BJ (cell line): ENCODE measurements at regions not wholly inside any gene's neighbourhood (a gene's known extent, or its start where the extent isn't known, plus 50 kb on each side); places are given as distances from the start of the nearest gene placed in this dataset.

ENCODE experiments used
- CTCF ChIA-PET: fragments of 350-600 bp; formaldehyde crosslinking; extraction: SDS; loops from one replicate; lab custom pipeline; 2021; ENCODE audit warnings: antibody characterized with exemption, inconsistent platforms; lab: Yijun Ruan, JAX
- POLR2A ChIA-PET: fragments of 300-600 bp; sonication (Branson Sonifier 250); formaldehyde crosslinking; extraction: SDS; loops from one replicate; lab custom pipeline; 2021; ENCODE audit warnings: antibody characterized with exemption; lab: Charles Lee
- DNase-seq: peaks from one replicate; pipeline ENCODE4 v3.0.0-alpha.2; 2011; ENCODE audit warnings: low read depth
- H3K27me3 ChIP-seq: 2 replicates; pipeline ENCODE4 v1.6.0; 2011; ENCODE audit warnings: low read length; ENCODE audit not compliant: control insufficient read depth, insufficient read depth
- H3K36me3 ChIP-seq: 2 replicates; pipeline ENCODE4 v1.5.1; 2011; ENCODE audit warnings: low read length; ENCODE audit not compliant: control insufficient read depth, insufficient read depth
- H3K4me3 ChIP-seq: 2 replicates; pipeline ENCODE4 v1.5.1; 2011; ENCODE audit warnings: low read depth, mild to moderate bottlenecking, control low read depth, low read length
- TF ChIP-seq, protein P1 (sequence below): IDR thresholded peaks from 2 replicates; pipeline ENCODE4 v1.5.1; 2011; ENCODE audit warnings: low read depth, mild to moderate bottlenecking, control low read depth, inconsistent platforms, low read length, moderate library complexity; ENCODE audit not compliant: insufficient read depth

DNA sequence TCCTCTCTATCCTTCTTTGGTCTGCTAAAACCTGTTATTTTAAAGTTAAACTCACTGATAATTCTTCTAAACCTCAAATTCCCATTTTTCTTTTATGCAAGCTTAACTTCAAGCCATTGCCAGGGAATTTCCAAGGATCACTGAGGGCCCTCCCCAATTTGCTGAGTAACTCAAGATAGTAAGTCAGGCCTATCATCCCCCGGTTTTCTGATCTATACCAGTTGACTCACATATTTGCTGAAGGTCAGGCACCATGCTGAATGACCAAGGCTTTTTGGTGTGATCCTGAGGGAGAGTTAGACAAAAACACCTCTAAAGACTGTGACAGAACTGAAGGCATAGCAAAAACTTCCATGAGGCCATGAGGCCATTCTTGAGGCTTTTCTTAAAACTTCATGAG is 1301.9 kb downstream of the PCDH7 start:
- Histone ChIP-seq H3K36me3 (no peaks in the 10 kb centered on the region), H3K4me3 (no peak overlapping the region), H3K27me3 (no peaks in the 10 kb centered on the region)
- TF ChIP-seq, protein P1, sequence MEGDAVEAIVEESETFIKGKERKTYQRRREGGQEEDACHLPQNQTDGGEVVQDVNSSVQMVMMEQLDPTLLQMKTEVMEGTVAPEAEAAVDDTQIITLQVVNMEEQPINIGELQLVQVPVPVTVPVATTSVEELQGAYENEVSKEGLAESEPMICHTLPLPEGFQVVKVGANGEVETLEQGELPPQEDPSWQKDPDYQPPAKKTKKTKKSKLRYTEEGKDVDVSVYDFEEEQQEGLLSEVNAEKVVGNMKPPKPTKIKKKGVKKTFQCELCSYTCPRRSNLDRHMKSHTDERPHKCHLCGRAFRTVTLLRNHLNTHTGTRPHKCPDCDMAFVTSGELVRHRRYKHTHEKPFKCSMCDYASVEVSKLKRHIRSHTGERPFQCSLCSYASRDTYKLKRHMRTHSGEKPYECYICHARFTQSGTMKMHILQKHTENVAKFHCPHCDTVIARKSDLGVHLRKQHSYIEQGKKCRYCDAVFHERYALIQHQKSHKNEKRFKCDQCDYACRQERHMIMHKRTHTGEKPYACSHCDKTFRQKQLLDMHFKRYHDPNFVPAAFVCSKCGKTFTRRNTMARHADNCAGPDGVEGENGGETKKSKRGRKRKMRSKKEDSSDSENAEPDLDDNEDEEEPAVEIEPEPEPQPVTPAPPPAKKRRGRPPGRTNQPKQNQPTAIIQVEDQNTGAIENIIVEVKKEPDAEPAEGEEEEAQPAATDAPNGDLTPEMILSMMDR, result no peak
- ChIA-PET CTCF (no interaction called here), POLR2A (no interaction called here)
- DNase-seq, result no peak

DNA sequence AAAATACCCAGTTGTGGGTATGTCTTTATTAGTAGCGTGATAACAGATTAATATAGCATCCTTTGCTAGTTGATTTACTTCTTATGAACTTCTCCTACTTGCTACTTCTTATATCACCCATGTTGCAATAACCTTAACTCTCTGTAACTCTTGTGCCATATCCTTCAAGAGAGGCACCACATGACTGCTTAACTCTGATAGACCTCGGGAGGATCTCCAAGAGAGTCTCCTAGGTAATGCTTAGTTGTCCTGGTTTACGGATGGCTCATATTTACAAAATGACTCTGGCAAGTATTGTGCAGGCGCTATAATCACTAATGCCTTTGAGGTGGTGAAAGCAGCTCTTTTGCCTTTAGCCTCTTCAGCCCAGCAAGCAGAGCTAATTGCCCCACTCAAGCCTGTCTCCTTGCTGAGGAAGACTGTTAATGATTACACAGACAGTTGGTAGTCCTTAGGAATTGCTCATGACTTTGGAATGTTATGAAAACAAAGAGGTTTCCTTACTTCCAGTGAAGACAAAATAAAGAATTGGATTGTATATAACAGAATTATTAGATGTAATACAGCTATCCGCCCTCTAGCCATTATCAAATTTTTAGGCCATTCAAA is 1305.8 kb downstream of the PCDH7 start:
- no peak overlapping the region for H3K4me3 ChIP-seq

DNA sequence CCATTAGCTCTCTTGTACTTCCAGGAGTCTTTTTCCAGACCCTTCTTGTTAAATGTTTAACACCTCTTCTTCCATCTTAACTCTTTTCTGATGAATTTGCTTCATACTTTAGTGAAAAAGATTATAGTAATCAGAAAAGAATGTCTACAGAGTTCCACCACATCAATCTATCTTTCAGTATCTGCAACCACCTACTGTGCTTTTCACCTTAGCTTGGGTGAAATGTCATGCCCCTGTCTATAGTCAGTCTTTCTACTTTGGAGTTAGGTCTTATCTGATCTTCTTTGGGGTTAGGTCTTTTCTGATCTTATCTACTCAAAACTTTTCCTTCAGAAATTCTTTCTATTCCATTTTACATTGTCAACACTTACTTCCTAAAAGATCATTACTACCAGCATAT is 1310.2 kb downstream of the PCDH7 start:
- ChIA-PET CTCF (no interaction called here), POLR2A (no interaction called here)
- Histone ChIP-seq H3K4me3 (no peak overlapping the region), H3K36me3 (no peaks in the 10 kb centered on the region), H3K27me3 (no peaks in the 10 kb centered on the region)
- TF ChIP-seq, protein P1, result no peak
- DNase-seq, result no peak

More for the DNA sequence above, 1305.8 kb downstream of the PCDH7 start:
- no peaks in the 10 kb centered on the region for H3K27me3 ChIP-seq
- ChIA-PET POLR2A (no interaction called here), CTCF (no interaction called here)
- no peaks in the 10 kb centered on the region for H3K36me3 ChIP-seq
- TF ChIP-seq, protein P1, result no peak
- DNase-seq, result no peak

DNA sequence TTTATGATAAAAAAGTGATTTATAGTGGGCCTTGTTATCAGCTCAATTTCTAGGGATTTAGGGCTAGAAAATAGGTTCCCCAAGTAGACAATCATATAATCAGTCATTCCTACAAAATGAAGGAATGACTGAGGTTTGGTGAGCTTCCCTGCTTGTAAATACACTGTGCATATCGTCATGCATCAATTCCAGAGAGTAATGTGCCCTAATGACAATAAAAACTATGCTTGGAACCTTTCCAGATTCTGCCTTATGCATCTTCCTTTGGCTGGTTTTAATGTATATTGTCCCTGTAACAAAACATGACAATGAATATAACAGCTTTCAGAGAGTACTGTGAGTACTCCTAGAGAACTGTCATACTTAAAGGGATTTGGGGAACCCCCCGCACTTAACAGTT is 1310.9 kb downstream of the PCDH7 start:
- no peak for DNase-seq
- H3K27me3 ChIP-seq, result no peaks in the 10 kb centered on the region
- H3K4me3 ChIP-seq, result no peak overlapping the region
- TF ChIP-seq, protein P1, result no peak
- CTCF ChIA-PET, result no interaction called here
- H3K36me3 ChIP-seq, result no peaks in the 10 kb centered on the region
- POLR2A ChIA-PET, result no interaction called here

DNA sequence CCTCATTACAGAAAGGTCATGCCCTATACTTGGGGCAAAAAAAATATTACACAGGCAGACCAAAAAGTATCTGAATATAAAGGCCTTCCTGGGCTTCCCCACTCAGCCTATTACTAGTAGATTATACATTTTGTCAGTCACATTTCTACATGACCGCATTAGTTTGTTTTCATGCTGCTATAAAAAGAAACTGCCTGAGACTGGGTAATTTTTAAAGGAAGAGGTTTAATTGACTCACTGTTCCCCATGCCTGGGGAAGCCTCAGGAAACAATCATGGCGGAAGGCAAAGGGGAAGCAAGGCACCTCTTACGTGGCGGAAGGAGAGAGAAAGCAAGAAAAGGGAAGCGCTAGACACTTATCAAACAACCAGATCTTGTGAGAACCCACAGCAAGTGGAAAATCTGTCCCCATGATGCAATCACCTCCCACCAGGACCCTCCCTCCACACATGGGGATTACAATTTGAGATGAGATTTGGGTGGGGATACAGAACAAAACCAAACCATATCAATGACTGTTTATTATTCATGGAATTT is 1312.0 kb downstream of the PCDH7 start:
- no peak for DNase-seq
- TF ChIP-seq, protein P1, result no peak
- Histone ChIP-seq H3K4me3 (no peak overlapping the region), H3K36me3 (no peaks in the 10 kb centered on the region), H3K27me3 (no peaks in the 10 kb centered on the region)
- POLR2A ChIA-PET, result no interaction called here
- CTCF ChIA-PET, result no interaction called here
